RCC 7860 (cell line): ENCODE measurements at regions not wholly inside any gene's neighbourhood (a gene's known extent, or its start where the extent isn't known, plus 50 kb on each side); places are given as distances from the start of the nearest gene placed in this dataset.
A peak's percentile ranks its signal among the peaks of the same experiment; 100 is the strongest.

Source experiments
- DNase-seq: peaks from one replicate; pipeline ENCODE4 v3.0.0-alpha.2; 2015; ENCODE audit warnings: low spot score
- FAIRE-seq: peaks from 2 replicates; lab custom pipeline; 2012; peaks lifted over from hg19 to GRCh38; lab: Jason Lieb, UNC

DNA sequence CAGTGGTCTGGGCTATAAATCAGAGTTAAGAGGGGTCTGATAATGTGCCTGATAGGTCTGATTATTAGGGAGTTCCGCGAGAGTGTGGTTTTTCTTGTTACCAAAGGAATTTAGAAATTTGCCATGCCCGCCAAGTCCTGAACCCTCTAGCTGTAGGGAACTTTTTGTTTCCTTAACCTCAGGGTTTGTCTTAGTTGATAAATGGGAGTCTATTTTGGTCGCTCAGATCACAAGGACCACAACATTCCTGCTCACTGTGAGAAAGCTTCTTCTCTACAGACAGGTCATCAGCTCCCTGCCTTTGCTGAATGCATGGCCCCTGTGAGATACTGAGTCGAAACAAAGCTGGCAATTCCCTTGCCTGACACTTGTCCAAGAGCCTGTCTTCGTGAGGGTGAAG is 497.8 kb downstream of the HS3ST4 start:
- no peak for FAIRE-seq
- DNase-seq: no peak

DNA sequence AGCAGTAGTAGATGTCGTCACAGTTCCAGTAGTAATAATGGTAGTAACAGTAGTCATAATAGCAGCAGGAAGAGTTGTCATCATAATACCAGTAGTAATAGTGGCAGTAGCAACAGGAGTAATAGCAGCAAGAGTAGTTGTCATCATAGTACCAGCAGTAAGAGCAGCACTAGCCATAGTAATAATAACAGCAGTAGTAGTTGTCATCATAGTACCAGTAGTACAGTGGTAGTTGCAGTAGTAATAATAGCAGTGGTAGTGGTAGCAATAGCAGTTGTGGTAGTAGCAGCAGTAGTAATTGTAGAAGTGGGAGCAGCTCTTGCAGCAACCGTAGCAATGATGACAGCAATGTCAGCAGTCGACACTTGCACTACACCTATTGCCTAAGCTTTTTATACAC is 502.8 kb downstream of the HS3ST4 start:
- DNase-seq (no peak), FAIRE-seq (no peak)

DNA sequence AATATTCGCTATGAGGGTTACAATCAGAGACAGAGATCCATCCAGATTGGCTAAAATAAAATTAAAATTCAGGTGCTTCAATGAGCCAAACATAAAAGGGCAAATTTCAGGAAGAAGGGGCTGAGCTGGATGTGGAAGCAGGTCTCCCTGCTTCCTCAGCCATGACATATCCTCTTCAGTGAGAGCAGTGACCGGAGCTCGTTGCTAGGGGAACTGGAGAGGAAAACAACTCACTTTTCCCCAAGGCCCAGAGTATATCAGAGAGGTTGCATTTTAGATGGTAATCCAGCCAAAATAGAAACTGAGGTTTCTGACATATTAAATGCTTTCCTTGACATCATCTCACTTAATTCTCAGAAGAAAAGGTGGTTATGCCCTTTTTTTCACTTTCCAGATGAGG is 503.5 kb downstream of the HS3ST4 start:
- FAIRE-seq: no peak

DNA sequence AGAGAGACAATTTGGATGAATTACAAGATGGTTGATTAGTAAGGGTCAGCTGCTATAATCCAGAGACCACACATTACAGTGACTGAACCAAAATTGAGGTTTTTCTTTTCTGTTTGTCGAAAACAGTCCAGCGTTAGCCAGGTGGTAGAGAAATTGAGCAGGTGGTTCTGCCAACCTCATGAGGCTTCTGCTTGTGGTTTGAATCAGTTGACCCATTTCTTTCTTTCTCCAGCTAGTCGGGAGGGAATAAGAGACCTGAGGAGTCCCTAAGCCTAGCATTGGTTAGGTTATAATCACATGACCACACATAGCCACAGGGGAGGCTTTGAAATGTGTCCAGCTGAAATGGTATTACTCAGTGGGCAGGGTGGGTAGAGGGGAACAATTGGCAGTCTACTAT is 504.6 kb downstream of the HS3ST4 start:
- no peak for FAIRE-seq

More for the DNA sequence above, 503.5 kb downstream of the HS3ST4 start:
- DNase-seq: no peak

DNA sequence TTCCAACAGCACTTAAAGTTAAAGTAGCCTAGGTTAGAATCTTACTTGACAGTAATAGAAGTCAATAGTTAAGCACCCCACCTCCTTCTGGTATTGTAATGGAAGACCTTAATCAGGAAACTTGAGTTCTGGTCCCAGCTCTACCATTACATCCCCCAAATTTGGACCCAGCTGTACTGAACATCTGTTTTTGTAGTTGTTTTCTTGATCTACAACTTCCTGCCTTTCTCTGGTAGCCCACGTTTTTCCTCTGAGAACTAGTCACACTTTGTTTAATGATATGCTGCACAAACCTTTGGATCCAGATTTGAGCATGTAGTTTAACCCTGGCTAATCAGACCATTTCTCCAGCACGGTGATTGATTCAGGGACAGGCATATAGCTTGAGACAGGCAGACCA is 505.0 kb downstream of the HS3ST4 start:
- FAIRE-seq (no peak), DNase-seq (no peak)

More for the DNA sequence above, 504.6 kb downstream of the HS3ST4 start:
- DNase-seq: no peak

DNA sequence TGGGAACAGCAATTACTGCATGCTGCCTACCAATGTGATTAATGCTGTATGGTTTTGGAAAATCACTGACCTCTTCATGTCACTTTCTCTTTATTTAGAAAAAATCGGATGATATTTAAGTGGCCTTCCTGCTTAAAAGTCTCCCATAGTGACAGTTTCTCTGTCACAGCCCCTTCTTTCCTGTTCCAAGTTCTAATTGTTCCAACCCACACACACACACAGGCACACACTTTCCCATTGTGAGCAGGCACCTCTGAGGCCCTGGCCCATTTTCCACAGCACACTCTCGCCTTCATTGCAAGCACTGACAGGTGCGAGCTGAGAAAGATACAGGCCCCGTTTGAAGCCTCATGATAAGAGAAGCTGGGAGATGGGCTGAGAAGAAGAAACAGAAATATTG is 505.9 kb downstream of the HS3ST4 start:
- DNase-seq (no peak), FAIRE-seq (no peak)

DNA sequence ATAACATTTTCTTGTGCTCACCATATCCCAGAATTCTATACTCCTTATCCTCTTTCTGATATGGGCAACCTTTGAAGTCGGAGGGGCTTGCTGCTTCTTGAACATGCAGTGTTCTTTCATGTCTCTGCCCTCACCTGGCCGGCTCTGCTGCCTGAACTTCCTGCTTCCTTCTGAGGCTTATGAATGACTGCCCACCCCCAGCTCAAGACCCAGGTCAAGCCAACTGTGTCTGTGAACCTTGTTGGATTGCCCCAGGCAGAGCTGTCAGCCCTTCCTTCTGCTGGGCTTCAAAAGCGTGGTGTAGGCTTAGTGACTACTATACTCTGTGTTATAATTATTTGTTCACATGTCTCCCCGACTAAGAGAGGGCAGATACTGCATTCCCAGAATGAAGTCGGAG is 506.5 kb downstream of the HS3ST4 start:
- no peak for FAIRE-seq
- DNase-seq: no peak

DNA sequence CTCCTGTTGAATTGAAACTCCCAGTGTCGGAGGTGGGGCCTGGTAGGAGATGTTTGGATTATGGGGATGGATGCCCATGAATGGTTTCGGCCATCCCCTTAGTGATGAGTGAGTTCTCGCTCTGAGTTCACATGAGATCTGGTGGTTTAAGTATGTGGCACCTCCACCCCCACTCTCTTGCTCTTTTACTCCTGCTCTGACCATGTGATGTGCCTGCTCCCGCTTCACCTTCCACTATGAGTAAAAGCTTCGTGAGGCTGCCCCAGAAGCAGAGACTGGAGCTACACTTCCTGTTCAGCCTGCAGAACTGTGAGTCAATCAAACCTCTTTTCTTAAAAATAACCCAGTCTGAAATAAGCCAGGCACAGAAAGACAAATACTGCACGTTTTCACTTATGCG is 512.4 kb downstream of the HS3ST4 start:
- DNase-seq (no peak), FAIRE-seq (no peak)

DNA sequence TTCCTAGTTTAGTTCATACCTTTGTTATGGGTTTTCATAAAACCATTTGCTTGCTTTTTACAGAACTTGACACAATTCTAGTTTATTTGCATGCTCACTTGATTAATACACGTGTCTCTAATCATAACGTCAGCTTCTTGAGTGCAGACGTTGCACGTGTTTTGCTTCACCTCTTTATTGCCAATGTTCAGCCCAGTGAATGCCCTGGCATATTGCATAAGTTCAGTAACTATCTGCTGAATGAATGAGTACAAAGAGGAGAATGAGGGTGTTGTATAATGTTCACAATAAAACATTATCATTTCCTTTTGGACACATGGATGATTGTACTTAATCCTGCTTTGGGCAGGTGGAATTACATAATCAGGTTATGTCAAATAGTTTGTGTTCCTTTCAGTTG is 519.8 kb downstream of the HS3ST4 start:
- no peak for FAIRE-seq
- DNase-seq: no peak

DNA sequence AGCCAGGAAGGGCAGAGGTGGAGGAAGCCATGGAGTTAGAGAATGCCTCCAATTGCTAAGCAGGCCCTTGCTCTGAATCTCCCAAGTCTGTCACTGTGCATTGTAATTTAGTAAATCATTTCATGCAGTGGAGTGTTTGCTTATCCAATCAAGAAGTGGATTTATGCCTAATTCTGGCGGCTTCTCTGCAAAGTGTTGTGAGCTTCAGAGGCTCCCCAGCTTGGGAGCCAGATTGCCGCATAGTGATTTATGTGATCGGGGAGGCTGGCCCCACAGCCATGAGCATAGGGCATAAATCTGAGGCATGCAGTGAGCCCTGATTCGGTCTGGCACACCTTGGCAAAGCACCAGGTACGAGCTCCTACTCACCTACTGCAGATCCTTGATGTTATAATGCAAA is 520.8 kb downstream of the HS3ST4 start:
- DNase-seq (no peak), FAIRE-seq (no peak)

DNA sequence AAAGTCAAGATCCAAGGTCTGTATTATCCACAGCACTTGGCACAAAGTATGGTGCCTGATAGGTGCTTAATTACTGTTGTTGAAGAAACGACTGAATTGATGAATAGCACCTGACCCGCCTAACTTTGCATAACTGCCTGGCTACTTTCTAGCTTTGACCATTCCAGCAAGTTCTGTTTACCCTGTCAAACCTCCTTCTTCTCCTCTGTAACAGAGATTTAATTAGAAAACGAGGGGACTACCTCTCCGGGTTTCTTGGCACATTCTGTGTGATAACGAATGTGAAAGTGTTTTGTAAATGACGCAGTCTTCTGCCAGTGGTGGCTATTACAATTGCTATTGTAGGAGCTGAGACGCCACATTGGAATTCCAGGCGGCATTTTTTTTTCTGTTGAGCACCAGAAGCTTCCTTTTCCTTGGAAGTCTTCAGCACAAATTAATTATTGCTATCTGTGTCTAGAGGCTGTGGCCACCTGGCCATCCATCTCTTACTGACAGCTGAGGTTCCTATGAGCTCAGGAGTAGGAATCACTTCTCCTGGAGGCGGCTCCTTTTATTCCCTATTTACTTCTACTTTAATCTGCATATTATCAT is 522.9 kb downstream of the HS3ST4 start:
- DNase-seq (no peak), FAIRE-seq (no peak)

DNA sequence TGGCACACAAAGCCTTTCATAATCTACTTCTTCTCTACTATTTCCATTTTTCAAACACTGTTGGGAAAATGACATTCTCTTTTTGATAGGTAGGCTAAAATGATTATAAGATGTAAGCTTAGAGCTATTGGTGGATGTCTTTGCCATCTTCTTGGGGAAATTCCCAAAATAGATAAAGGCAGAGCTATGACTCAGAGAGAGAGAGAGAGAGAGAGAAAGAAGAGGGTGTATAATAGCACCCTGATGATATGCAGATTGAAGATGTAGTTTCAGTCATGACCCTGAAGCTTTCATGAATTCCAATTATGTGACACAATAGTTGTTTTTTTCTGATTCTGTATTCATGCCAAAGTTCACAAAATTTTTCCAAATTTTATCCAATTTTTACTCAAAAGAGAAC is 529.1 kb downstream of the HS3ST4 start:
- FAIRE-seq: no peak
- DNase-seq: no peak

DNA sequence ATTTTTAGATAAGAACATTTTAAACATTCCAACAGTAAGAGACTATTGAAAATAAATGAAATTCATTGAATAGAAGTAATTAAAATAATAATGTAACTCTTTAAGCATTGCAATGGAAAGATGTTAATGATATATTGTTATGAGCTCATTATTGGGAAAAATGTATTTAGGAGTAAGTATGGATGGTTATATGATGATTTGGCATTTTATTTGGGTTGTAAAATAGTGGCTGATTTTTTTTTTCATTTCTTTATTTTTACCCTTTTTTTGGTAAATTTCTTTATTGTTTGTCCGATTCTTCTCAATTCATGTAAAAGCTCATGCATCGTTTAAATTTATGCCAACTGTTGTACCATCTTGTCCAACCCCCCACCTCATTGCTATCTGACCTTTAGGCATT is 539.9 kb downstream of the HS3ST4 start:
- FAIRE-seq: peak; percentile 14
- no peak for DNase-seq

DNA sequence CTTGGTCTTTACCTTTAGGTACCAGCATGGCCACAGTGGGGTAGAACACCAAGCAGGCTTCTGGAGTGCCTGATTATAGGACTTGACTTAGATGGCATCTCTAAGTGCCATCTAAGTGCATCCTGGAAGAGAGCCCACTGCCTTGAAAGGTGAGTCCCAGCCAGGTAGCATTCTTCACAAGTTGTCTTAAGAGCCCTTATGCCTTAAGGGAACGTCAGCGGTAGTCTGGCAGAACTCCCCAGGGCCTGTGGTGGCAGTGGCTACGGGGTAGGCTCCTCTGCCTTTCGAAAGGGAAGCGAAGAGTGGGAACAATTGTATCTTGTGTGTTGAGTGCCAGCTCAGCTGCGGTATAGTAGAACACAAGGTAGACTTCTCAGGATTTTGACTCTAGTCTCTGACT is 549.0 kb downstream of the HS3ST4 start:
- FAIRE-seq (no peak), DNase-seq (no peak)

DNA sequence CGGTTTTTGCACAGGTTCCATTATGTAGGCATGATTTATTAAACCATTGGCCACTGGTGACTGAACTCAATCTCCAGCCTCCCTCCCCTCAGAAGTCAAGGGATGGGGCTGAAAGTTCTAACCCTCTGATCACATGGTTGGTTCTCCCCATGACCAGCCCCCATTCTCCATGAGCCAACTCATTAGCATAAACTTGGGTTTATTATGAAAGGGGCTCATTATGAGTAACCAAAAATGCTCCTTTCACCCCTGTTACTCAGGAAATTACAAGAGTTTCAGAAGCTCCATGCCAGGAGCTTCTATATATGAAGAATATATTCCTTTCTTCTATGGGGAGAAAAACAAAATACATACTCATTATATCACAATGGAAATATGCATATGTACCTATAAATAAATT is 555.3 kb downstream of the HS3ST4 start:
- FAIRE-seq (no peak), DNase-seq (no peak)

DNA sequence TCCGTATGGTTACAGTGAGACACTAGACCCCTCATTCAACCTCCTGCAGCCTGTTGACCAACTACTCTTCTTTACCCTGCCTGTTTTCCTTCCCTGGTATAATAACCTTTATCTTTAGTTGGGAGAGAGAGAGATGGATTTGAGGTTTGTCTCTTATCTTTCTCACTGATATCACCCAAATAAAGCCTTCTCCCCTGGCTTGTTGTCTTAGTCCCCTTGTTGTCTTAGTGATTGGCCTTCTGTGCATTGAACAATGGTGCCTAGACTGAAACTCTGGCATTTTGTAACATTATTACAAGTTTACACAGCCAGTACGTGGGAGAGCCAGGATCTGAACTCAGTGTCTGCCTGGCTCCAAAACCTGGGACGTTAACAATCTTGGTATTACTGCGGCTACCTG is 560.8 kb downstream of the HS3ST4 start:
- no peak for DNase-seq
- no peak for FAIRE-seq

DNA sequence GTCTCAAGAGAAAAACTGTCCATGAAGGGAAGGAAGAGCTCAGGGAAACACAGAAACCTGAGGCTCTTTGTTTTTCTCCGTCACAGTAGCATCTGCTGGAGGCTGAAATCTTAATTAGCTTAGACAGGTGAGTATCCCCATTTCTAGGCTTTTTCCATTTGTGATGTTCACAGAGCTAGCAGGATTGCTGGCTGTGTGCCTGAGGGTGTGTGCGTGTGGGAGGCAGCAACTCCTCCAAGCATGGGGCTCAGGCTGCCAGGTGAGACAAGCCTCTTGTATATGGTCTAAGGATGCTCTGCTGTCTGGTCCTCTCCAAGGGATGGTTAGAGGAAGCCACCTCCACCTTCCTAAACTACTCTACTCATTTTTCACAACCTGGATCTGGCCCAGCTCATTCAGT is 569.9 kb downstream of the HS3ST4 start:
- FAIRE-seq: no peak

DNA sequence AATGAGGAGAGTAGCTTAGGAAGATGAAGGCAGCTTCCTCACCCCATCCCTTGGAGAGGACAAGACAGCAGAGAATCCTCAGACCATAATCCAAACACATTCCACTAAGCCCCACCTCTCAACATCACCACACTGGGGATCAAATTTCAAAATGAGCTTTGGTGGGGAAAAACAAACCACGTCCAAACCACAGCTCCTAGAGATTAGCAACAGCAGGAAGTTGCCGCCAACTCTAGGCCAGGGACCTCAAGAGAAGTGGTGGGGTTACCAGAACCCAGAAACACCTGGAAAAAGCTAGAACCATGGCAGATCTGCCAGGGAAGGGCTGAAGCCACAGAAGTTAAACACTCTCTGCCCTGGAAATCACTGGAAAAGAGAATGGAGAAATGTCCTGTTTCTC is 571.6 kb downstream of the HS3ST4 start:
- DNase-seq (no peak), FAIRE-seq (no peak)

More for the DNA sequence above, 569.9 kb downstream of the HS3ST4 start:
- no peak for DNase-seq

DNA sequence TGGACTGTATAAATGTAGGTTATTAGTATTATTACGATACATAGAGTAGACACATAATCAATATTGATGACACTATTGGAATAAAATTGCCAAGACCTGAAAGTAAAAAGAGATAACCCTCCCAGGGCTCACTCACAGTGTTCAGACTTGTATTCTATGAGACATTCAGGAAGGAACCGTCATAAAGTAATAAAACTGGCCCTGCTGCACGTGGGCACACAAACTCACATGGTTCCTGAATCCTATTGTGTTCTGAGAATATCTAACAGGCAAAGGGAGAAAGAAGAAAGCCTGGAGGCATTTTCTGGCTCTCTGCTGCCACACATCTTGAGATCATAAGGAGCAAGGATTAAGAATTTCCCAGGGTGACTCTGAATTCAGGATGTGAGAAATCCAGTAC is 575.9 kb downstream of the HS3ST4 start:
- FAIRE-seq (no peak), DNase-seq (no peak)

DNA sequence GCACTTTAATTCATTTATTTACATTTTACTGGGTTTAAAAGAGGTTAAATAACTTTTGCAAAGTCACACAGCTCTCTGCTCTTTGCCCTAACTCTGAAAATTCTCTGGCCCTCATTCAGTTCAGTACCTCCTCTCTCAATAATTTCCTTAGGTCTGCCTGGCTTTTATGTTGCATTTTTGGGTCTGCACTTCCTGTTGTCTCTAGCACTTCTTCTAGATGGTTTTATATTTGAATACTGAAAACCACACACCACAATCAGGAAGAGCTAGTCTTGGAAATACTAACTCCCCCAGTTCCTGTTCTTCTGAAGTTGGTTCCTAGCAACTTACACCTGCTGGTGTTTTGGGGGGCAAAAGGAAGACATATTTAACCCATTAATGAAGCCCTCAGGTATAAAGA is 577.9 kb downstream of the HS3ST4 start:
- DNase-seq: no peak
- no peak for FAIRE-seq

DNA sequence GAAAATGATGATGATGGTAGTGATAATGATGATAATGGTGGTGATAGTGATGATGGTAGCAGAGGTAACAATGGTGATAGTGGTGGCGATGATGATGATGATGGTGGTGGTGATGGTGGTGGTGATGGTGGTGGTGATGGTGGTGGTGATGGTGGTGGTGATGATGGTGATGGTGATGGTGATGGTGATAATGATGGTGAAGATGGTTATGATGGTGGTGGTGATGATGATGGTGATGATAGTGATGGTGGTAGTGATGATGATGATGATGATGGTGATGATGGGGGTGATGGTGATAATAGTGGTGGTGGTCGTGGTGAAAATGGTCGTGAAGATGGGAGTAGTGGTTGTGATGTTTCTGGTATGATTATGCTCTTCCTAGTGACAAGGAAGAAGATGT is 581.8 kb downstream of the HS3ST4 start:
- no peak for DNase-seq
- no peak for FAIRE-seq

DNA sequence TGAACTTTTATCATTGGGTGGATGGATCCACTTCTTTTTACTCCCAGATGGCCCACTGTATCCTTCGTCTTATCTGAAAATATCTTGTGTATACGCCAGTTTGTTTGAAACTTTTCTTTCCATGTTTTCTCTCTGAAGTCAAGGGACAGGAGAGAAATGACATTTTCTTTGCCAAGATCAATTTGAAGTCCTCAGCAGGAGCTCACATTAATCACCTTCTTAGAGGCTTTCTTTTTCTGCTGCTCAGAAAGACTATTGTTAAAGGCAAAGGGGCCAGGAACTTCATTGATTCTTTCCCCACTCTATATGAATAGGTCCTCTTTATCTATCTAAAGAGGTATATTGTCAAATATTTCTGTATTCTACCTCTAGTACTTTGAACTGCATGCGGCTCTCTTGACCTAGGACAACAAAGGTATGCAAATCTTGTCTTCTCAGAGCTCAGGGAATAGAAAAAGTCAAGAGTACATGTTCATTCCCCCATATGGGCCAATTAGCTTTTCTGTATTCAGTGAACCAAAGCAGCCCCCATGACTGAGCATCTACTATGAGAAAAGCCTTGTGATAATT is 583.3 kb downstream of the HS3ST4 start:
- no peak for DNase-seq
- no peak for FAIRE-seq

DNA sequence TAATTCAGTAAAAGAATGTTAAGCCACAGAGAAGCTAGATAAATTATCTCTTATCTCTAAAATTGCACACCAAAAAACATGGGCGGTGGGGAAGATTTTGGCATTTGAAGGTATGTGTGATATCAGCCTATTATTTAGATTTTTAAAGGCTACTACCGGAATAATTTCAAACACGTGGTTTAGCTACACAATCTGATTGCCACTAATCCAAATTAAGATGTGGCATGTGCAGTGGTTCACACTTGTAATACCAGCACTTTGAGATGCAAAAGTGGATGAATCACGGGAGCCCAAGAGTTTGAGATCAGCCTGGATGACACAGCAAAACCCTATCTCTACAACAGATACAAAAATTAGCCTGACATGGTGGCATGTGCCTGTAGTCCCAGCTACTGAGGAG is 584.5 kb downstream of the HS3ST4 start:
- FAIRE-seq (no peak), DNase-seq (no peak)
